Endothelial cell of umbilical vein (primary cell): ENCODE measurements at regions not wholly inside any gene's neighbourhood (a gene's known extent, or its start where the extent isn't known, plus 50 kb on each side); places are given as distances from the start of the nearest gene placed in this dataset.

ENCODE experiments used
- BruUV-seq: library from RNA; stranded (reverse); fragments of 400-500 nt; replicated peaks from 2 replicates; lab custom pipeline; 2021; lab: Mats Ljungman, UMichigan
- CTCF ChIA-PET: fragments of 300-600, 350-600 bp; sonication (Branson Sonifier 250); formaldehyde crosslinking; loops from one replicate; lab custom pipeline; 2021; ENCODE audit warnings: antibody characterized with exemption, inconsistent platforms; lab: Charles Lee
- POLR2A ChIA-PET: fragments of 300-600, 350-600 bp; sonication (Branson Sonifier 250); formaldehyde crosslinking; loops from one replicate; lab custom pipeline; 2021; ENCODE audit warnings: antibody characterized with exemption, inconsistent platforms; lab: Charles Lee
- DNase-seq: peaks from one replicate; pipeline ENCODE4 v3.0.0-alpha.2; 2011; ENCODE audit warnings: low read depth, low spot score
- FAIRE-seq: peaks from 2 replicates; lab custom pipeline; 2011; peaks lifted over from hg19 to GRCh38; lab: Jason Lieb, UNC
- H2AFZ ChIP-seq: 2 replicates; pipeline ENCODE4 v1.6.0; 2012; ENCODE audit warnings: low read depth, low read length, control low read depth, inconsistent platforms
- H3K27ac ChIP-seq: 2 replicates; pipeline ENCODE4 v1.5.1; 2011; ENCODE audit warnings: low read depth, mild to moderate bottlenecking, control low read depth, low read length, moderate library complexity; ENCODE audit not compliant: insufficient read depth
- H3K27me3 ChIP-seq, 2 experiments: 2 replicates each; pipeline versions ENCODE4 v1.6.0 to v1.6.1; 2011; ENCODE audit warnings: low read length in 2 of 2, mixed read lengths in 1 of 2; ENCODE audit not compliant: control insufficient read depth in 2 of 2, insufficient read depth in 2 of 2
- H3K36me3 ChIP-seq, 2 experiments: 2 replicates in 1 of 2; 3 replicates in 1 of 2; pipeline ENCODE4 v1.5.1; 2011; ENCODE audit warnings: low read length in 2 of 2, mild to moderate bottlenecking in 1 of 2, moderate library complexity in 1 of 2; ENCODE audit not compliant: control insufficient read depth in 2 of 2, insufficient read depth in 2 of 2; ENCODE audit errors: extremely low read depth in 1 of 2
- H3K4me1 ChIP-seq: 3 replicates; pipeline ENCODE4 v1.5.1; 2011; ENCODE audit warnings: mild to moderate bottlenecking, low read length; ENCODE audit not compliant: control insufficient read depth, insufficient read depth; ENCODE audit errors: extremely low read depth
- H3K4me2 ChIP-seq: 2 replicates; pipeline ENCODE4 v1.6.1; 2011; ENCODE audit warnings: low read length, control low read depth, mixed read lengths; ENCODE audit not compliant: insufficient read depth
- H3K4me3 ChIP-seq, 3 experiments: fragments of 200-600 bp in 1 of 3; sonication (generic), shearing (Covaris generic) in 1 of 3; replicated peaks in 1 of 3; 2 replicates each; pipeline ENCODE4 v1.5.1; 2011 to 2016; ENCODE audit warnings: control low read depth in 3 of 3, low read length in 3 of 3, mild to moderate bottlenecking in 2 of 3, inconsistent platforms in 1 of 3, low read depth in 1 of 3, moderate library complexity in 1 of 3; ENCODE audit not compliant: insufficient read depth in 1 of 3
- H3K79me2 ChIP-seq: 2 replicates; pipeline ENCODE4 v1.6.0; 2012; ENCODE audit warnings: low read length, inconsistent platforms; ENCODE audit not compliant: control insufficient read depth, insufficient read depth
- H3K9ac ChIP-seq: replicated peaks from 2 replicates; pipeline ENCODE3; 2011; ENCODE audit warnings: low read length, control low read depth; ENCODE audit not compliant: insufficient read depth; ENCODE audit errors: extremely low read depth
- H3K9me1 ChIP-seq: replicated peaks from 3 replicates; pipeline ENCODE4 v1.6.0; 2011; ENCODE audit warnings: mild to moderate bottlenecking, low read length; ENCODE audit not compliant: control insufficient read depth, insufficient read depth; ENCODE audit errors: extremely low read depth
- H3K9me3 ChIP-seq: replicated peaks from 2 replicates; pipeline ENCODE4 v1.5.1; 2012; ENCODE audit warnings: low read length, inconsistent platforms; ENCODE audit not compliant: control insufficient read depth, insufficient read depth
- H4K20me1 ChIP-seq: replicated peaks from 2 replicates; pipeline ENCODE3; 2011; ENCODE audit warnings: mild to moderate bottlenecking, low read length; ENCODE audit not compliant: control insufficient read depth, insufficient read depth; ENCODE audit errors: extremely low read depth
- EZH2 ChIP-seq: IDR thresholded peaks from 2 replicates; pipeline ENCODE4 v1.6.1; 2012; ENCODE audit warnings: borderline replicate concordance, low read depth, mild to moderate bottlenecking, moderate library complexity, low read length, inconsistent platforms; ENCODE audit not compliant: severe bottlenecking
- FOS ChIP-seq: IDR thresholded peaks from 2 replicates; pipeline ENCODE4 v1.6.1; 2011; ENCODE audit warnings: mild to moderate bottlenecking, low read length, moderate library complexity, borderline replicate concordance; ENCODE audit not compliant: insufficient read depth
- GATA2 ChIP-seq: IDR thresholded peaks from 2 replicates; pipeline ENCODE4 v1.7.0; 2011; ENCODE audit warnings: low read depth, mild to moderate bottlenecking, moderate library complexity, mixed read lengths, low read length; ENCODE audit not compliant: insufficient read length, insufficient read depth
- JUN ChIP-seq: IDR thresholded peaks from 2 replicates; pipeline ENCODE4 v1.6.1; 2011; ENCODE audit warnings: borderline replicate concordance, low read depth; ENCODE audit not compliant: insufficient read length, insufficient read depth
- MYC ChIP-seq: IDR thresholded peaks from one replicate; pipeline ENCODE4 v1.6.1; 2011; ENCODE audit warnings: mild to moderate bottlenecking, low read depth, low read length
- POLR2A ChIP-seq: IDR thresholded peaks from 2 replicates; pipeline ENCODE4 v1.6.1; 2012; ENCODE audit warnings: low read depth, mild to moderate bottlenecking, control low read depth, low read length
- POLR2AphosphoS5 ChIP-seq: IDR thresholded peaks from 2 replicates; pipeline ENCODE4 v1.6.1; 2012; ENCODE audit warnings: low read depth, mild to moderate bottlenecking, control low read depth, low read length, moderate library complexity; ENCODE audit not compliant: insufficient read depth
- dilution Hi-C: fragments of 300-500 bp; cut with MboI; formaldehyde crosslinking; loops from one replicate; pipeline ENCODE4 v1.15.0; 2019; ENCODE audit warnings: low sequenced_read_pairs; ENCODE audit not compliant: extremely low pct_ligation_motif_present
- intact Hi-C: fragments of 100-400 bp; cut with micrococcal nuclease; formaldehyde crosslinking; loops from one replicate; pipeline ENCODE4 v1.10.0; 2022
- TF ChIP-seq, protein P1 (sequence below): IDR thresholded peaks from 2 replicates; pipeline ENCODE4 v1.6.1; 2011; ENCODE audit not compliant: insufficient read depth, insufficient read length
- TF ChIP-seq, protein P2 (sequence below), 2 donors: IDR thresholded peaks; 1 replicate in 1 of 2; 2 replicates in 1 of 2; pipeline ENCODE4 v1.5.1; 2011; ENCODE audit warnings: low read length in 2 of 2, mild to moderate bottlenecking in 2 of 2, moderate library complexity in 2 of 2, control low read depth in 1 of 2, inconsistent platforms in 1 of 2, low read depth in 1 of 2; ENCODE audit not compliant: insufficient read depth in 1 of 2; ENCODE audit errors: extremely low read depth in 1 of 2

DNA sequence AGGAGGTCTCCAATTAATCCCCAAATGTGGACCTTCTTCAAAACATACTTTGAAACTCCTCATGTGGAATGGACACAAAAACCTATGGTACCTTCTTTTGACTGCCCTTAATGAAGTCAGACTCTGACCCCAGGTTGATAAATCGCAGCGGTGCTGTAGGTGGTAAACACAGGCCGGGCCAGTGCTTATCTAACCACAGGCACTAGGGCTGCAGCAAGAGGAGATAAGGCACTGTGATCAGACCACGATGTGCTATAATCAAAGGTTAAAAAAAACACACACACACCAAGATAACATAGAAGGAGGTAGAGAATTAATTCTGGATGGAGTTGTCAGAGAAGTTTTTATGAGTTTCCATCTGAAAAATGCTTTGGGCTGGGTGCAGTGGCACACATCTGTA, 52.3 kb upstream of the SIPA1L2 start:
- FAIRE-seq (no peak), DNase-seq (no peak)
- ChIA-PET CTCF (no interaction called here), POLR2A (interaction anchor here (0.7 kb wide), 1 partner anchor 1372 kb away, joined by 3 read pairs; no protein-coding TSS in a partner anchor)
- intact Hi-C loops (loop anchor here (5.0 kb wide), 2 partner anchors 125 to 270 kb away; partner anchors contain the start of genes MAP10 and NTPCR), dilution Hi-C loops (no loop called here)
- no peaks in the 10 kb centered on the region for H3K9me1 ChIP-seq
- no peak overlapping the region for H3K27ac ChIP-seq
- TF ChIP-seq, protein P1, sequence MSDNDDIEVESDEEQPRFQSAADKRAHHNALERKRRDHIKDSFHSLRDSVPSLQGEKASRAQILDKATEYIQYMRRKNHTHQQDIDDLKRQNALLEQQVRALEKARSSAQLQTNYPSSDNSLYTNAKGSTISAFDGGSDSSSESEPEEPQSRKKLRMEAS: no peak
- no peak for TF ChIP-seq POLR2AphosphoS5
- no peak for TF ChIP-seq MYC
- TF ChIP-seq, protein P2, sequence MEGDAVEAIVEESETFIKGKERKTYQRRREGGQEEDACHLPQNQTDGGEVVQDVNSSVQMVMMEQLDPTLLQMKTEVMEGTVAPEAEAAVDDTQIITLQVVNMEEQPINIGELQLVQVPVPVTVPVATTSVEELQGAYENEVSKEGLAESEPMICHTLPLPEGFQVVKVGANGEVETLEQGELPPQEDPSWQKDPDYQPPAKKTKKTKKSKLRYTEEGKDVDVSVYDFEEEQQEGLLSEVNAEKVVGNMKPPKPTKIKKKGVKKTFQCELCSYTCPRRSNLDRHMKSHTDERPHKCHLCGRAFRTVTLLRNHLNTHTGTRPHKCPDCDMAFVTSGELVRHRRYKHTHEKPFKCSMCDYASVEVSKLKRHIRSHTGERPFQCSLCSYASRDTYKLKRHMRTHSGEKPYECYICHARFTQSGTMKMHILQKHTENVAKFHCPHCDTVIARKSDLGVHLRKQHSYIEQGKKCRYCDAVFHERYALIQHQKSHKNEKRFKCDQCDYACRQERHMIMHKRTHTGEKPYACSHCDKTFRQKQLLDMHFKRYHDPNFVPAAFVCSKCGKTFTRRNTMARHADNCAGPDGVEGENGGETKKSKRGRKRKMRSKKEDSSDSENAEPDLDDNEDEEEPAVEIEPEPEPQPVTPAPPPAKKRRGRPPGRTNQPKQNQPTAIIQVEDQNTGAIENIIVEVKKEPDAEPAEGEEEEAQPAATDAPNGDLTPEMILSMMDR (IDR thresholded peaks at IDR 0.05; ENCODE audit: extremely low read depth in 1 of 2, insufficient read depth in 1 of 2, low read depth in 1 of 2, low read length in 2 of 2): no peak
- TF ChIP-seq JUN: no peak
- TF ChIP-seq POLR2A: no peak
- TF ChIP-seq FOS: no peak
- no peak for TF ChIP-seq EZH2
- TF ChIP-seq GATA2: no peak
- H3K9me3 ChIP-seq: no peaks in the 10 kb centered on the region
- H3K4me2 ChIP-seq: no peak overlapping the region
- H2AFZ ChIP-seq: no peak overlapping the region
- BruUV-seq: no TSS peak
- H4K20me1 ChIP-seq: no peaks in the 10 kb centered on the region
- no peaks in the 10 kb centered on the region for H3K36me3 ChIP-seq
- peaks cover 42% of the 10 kb centered on the region for H3K4me1 ChIP-seq
- no peak overlapping the region for H3K4me3 ChIP-seq
- no peak overlapping the region for H3K9ac ChIP-seq
- no peaks in the 10 kb centered on the region for H3K79me2 ChIP-seq
- no peaks in the 10 kb centered on the region for H3K27me3 ChIP-seq
